Activated CD8-positive, alpha-beta T cell treated with anti-CD3 and anti-CD28 coated beads, Interleukin-2, amount 10 ng/mL, durations not matched to agents 7 days and 5 days (primary cell): ENCODE measurements at regions not wholly inside any gene's neighbourhood (a gene's known extent, or its start where the extent isn't known, plus 50 kb on each side); places are given as distances from the start of the nearest gene placed in this dataset.

Experiments
- ATAC-seq: fragments of 150-1000 bp; cut with Tn5 transposase; one replicate; pipeline ENCODE4 v1.10.0; 2021; ENCODE audit warnings: moderate library complexity
- CTCF ChIA-PET: fragments of 350-600 bp; sonication (Branson Sonifier 250); formaldehyde crosslinking; loops from one replicate; lab custom pipeline; 2021; ENCODE audit warnings: antibody characterized with exemption; lab: Charles Lee
- POLR2A ChIA-PET: fragments of 350-600 bp; sonication (Branson Sonifier 250); formaldehyde crosslinking; loops from one replicate; lab custom pipeline; 2021; ENCODE audit warnings: antibody characterized with exemption; lab: Charles Lee
- DNase-seq: peaks from one replicate; pipeline ENCODE4 v3.0.0-alpha.2; 2020
- H3K27ac Mint-ChIP-seq: one replicate; pipeline ENCODE4 v1.8.0; 2021; ENCODE audit warnings: mild to moderate bottlenecking, mixed read lengths
- H3K27me3 Mint-ChIP-seq: one replicate; pipeline ENCODE4 v1.8.0; 2021; ENCODE audit warnings: low read depth, mixed read lengths
- H3K36me3 Mint-ChIP-seq: one replicate; pipeline ENCODE4 v1.8.0; 2021; ENCODE audit warnings: low read depth, mixed read lengths
- H3K4me1 Mint-ChIP-seq: one replicate; pipeline ENCODE4 v1.8.0; 2021; ENCODE audit warnings: low read depth, mixed read lengths
- H3K4me3 Mint-ChIP-seq: one replicate; pipeline ENCODE4 v1.8.0; 2021; ENCODE audit warnings: mild to moderate bottlenecking, mixed read lengths
- H3K9me3 Mint-ChIP-seq: one replicate; pipeline ENCODE4 v1.8.0; 2022; ENCODE audit warnings: mixed read lengths; ENCODE audit not compliant: insufficient read depth

DNA sequence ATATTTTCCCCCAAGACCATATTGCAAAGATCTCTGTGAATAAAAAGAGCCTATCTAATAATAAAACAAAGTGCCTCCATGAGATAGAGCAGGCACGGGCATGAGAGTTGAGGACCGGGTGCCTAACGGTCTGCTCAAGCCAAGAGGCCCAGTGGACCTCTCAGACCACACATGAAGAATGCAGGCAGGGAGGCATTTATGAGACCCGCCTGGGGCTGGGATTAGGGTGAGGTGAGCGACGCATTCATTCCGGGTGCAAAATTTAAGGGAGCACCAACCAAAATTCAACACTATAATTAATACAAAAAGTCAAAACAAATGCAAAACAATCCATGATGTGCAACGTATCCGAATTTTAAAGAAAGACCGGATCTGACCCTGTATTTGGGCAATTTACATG lies 108.5 kb downstream of the MAF start:
- POLR2A ChIA-PET = no interaction called here

DNA sequence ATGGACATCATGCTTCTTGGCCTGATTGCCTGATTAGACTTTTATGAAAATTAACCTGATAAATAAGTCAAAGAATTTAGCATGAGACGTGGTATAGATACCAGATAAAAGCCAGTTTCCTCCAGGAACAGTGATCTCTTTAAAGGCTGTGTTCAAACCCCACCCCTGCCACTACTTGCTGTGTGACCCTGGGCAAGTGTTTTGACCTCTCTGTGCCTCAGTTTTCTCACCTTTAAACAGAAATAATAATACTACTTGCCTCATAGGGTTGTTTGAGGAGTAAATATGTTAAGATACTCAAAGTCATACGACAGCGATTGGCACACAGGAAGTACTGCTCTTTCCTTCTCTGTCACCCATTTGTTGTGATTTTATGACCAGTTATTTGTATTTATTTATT lies 115.5 kb downstream of the MAF start:
- no peaks in the 10 kb centered on the region for H3K36me3 Mint-ChIP-seq
- DNase-seq (no peak), ATAC-seq (no peak)
- H3K27me3 Mint-ChIP-seq = peaks cover 12% of the 10 kb centered on the region
- H3K27ac Mint-ChIP-seq = no peak overlapping the region
- H3K4me1 Mint-ChIP-seq = no peaks in the 10 kb centered on the region
- ChIA-PET POLR2A (no interaction called here), CTCF (no interaction called here)
- no peaks in the 10 kb centered on the region for H3K9me3 Mint-ChIP-seq
- no peak overlapping the region for H3K4me3 Mint-ChIP-seq

More for the DNA sequence above, 108.5 kb downstream of the MAF start:
- H3K4me3 Mint-ChIP-seq = no peak overlapping the region
- ATAC-seq = no peak
- CTCF ChIA-PET = no interaction called here
- no peak overlapping the region for H3K27ac Mint-ChIP-seq
- H3K4me1 Mint-ChIP-seq = no peaks in the 10 kb centered on the region
- no peaks in the 10 kb centered on the region for H3K9me3 Mint-ChIP-seq
- DNase-seq = no peak
- H3K36me3 Mint-ChIP-seq = no peaks in the 10 kb centered on the region
- peaks cover 7% of the 10 kb centered on the region for H3K27me3 Mint-ChIP-seq

DNA sequence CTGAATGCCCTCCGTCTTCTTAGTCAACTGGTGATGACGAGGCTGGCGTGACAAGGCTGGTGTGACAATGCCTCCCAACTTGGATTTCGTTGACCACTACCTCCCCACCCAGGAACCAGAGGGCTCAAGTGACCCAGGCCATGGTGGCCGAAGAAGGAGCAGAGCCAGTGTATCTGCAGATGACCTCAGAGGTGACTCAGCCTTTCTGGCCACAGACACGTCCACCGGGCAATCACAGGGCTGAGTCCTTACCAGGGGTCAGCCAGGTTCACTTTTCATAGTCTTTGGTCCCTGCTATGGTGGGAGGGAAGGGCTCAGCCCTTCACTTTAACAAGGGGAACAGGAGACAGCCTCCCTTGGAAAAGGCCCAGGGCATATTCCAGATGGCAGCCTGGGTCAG lies 116.3 kb downstream of the MAF start:
- Mint-ChIP-seq H3K36me3 (no peaks in the 10 kb centered on the region), H3K9me3 (no peaks in the 10 kb centered on the region), H3K27me3 (peaks cover 8% of the 10 kb centered on the region), H3K27ac (no peak overlapping the region), H3K4me1 (no peaks in the 10 kb centered on the region), H3K4me3 (no peak overlapping the region)
- DNase-seq (no peak), ATAC-seq (no peak)
- ChIA-PET POLR2A (no interaction called here), CTCF (no interaction called here)

DNA sequence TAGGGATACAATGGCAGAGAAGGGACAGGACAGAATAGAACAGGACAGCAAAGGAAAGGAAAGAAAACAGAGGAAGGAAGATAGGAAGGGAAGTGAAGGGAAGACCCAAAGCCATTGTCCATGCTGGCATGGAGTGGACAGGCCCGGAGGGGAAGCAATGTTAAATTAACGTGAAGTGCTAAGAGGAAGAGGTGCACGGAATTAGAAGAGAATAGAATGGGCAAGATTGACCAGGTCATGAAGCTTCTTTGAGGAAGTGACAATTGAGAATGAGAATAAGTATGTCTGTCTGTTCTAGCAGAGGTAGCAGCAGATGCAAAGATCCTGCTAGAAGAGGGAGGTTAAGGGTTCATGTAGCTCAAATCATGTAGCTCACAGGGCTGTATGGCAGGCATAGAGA lies 117.2 kb downstream of the MAF start:
- Mint-ChIP-seq H3K27me3 (peaks cover 5% of the 10 kb centered on the region), H3K36me3 (no peaks in the 10 kb centered on the region), H3K9me3 (no peaks in the 10 kb centered on the region), H3K27ac (no peak overlapping the region), H3K4me1 (no peaks in the 10 kb centered on the region), H3K4me3 (no peak overlapping the region)
- ChIA-PET CTCF (no interaction called here), POLR2A (no interaction called here)
- ATAC-seq (no peak), DNase-seq (no peak)

DNA sequence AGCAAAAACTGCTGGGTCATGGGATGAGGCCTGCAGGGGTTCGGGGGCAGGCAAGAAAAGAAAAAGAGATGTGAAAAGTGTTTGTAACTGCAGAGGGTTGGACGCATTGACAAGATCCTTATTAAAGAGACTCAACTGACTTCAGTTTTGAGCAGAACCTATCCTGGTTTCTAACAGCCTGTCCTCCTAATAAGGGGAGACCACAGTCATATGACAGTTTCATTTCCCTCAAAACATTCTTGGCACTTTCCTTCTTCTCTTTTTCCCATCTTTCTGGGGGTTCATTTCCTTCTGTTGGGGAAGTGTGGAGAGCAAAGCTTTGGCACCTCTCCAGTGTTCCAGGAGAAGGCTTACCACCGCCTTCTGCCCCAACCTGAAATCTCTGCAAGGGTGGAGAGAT lies 118.5 kb downstream of the MAF start:
- no peaks in the 10 kb centered on the region for H3K9me3 Mint-ChIP-seq
- peaks cover 5% of the 10 kb centered on the region for H3K27me3 Mint-ChIP-seq
- no peak for ATAC-seq
- H3K4me3 Mint-ChIP-seq = no peak overlapping the region
- H3K4me1 Mint-ChIP-seq = no peaks in the 10 kb centered on the region
- POLR2A ChIA-PET = no interaction called here
- no peak overlapping the region for H3K27ac Mint-ChIP-seq
- no peak for DNase-seq
- CTCF ChIA-PET = no interaction called here
- H3K36me3 Mint-ChIP-seq = no peaks in the 10 kb centered on the region

DNA sequence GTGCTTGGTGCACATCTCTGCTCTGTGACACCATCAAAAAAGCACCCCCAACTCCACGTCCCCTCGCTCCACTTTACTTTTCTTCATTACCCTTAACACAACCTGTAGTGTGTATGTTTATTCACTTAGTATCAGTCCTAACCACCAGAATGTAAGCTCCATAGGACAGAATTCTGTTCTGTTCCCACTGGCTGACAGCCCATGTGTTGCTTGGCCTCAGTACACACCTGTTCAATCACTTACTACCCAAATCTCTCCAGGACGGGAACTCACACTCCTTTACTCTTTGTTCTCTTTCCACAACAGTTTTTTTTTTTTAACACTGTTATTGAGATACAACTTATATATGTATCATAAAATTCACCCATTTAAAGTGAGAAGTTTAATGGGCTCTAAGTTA lies 119.6 kb downstream of the MAF start:
- ChIA-PET CTCF (no interaction called here), POLR2A (no interaction called here)
- H3K27ac Mint-ChIP-seq = no peak overlapping the region
- no peak for ATAC-seq
- DNase-seq = no peak
- no peaks in the 10 kb centered on the region for H3K4me1 Mint-ChIP-seq
- no peak overlapping the region for H3K4me3 Mint-ChIP-seq
- H3K36me3 Mint-ChIP-seq = no peaks in the 10 kb centered on the region
- H3K9me3 Mint-ChIP-seq = no peaks in the 10 kb centered on the region
- peaks cover 6% of the 10 kb centered on the region for H3K27me3 Mint-ChIP-seq

DNA sequence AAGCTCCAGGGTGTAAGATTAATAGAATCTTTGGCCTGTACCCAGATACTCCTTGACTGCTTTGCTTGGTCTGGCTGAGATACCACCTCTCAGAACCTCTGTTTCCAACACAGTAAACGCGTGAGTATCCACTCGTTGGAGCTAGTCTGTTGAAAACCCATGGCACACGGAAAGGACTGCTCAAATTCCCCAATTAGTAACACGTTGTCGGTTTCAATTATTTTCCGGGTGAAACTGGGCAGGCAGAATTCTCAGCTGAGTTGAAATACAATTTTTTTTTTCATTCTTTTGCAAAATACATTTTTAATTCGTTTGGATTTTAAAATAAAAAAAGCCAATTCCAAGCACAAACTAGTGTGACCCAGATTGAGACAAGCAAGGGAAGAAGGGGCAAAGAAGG lies 120.5 kb downstream of the MAF start:
- no peak for DNase-seq
- H3K36me3 Mint-ChIP-seq = no peaks in the 10 kb centered on the region
- CTCF ChIA-PET = no interaction called here
- H3K27ac Mint-ChIP-seq = no peak overlapping the region
- H3K9me3 Mint-ChIP-seq = no peaks in the 10 kb centered on the region
- no peak for ATAC-seq
- H3K27me3 Mint-ChIP-seq = peaks cover 6% of the 10 kb centered on the region
- POLR2A ChIA-PET = no interaction called here
- no peak overlapping the region for H3K4me3 Mint-ChIP-seq
- no peaks in the 10 kb centered on the region for H3K4me1 Mint-ChIP-seq

DNA sequence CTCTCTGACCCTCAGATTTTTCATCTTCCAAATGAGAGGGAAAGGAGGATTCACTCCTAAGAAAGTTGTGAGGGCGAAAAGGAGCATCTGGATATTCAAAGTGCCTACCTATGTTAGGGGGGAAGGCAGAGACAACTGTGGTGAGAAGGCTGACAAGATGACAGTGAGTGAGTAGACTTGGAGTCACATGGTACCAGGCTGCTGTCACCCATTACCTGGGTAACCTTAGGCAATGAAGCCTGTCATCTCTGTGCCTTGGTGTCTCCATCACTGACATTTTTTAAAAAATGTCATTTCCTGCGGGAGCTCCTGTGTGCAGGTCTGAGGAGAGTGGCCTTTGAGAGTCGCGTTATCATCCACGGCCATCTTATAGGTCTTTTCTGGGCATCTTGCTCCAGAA lies 124.0 kb downstream of the MAF start:
- H3K36me3 Mint-ChIP-seq = no peaks in the 10 kb centered on the region
- peaks cover 5% of the 10 kb centered on the region for H3K27me3 Mint-ChIP-seq
- no peaks in the 10 kb centered on the region for H3K9me3 Mint-ChIP-seq
- ChIA-PET POLR2A (no interaction called here), CTCF (no interaction called here)
- H3K4me1 Mint-ChIP-seq = no peaks in the 10 kb centered on the region
- ATAC-seq = no peak
- no peak overlapping the region for H3K4me3 Mint-ChIP-seq
- no peak overlapping the region for H3K27ac Mint-ChIP-seq
- DNase-seq = no peak

DNA sequence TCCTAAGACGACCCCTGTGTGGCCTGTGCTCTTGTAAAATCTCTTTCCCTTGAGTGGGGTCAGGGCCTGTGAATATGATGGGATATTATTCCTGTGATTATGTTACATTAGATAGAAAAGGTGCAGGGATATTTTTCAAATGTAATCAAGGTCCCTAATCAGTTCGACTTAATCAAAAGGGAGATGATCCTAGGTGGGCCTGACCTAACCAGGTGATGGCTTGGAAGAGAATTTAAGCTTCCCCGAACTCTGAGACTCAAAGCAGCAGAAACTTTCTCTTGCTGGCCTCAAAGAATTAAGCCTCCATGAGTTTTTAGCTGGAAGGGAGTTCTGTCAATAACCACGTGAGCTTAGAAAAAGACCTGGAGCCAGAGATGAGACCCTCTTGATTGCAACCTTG lies 124.7 kb downstream of the MAF start:
- no peak overlapping the region for H3K4me3 Mint-ChIP-seq
- no peak overlapping the region for H3K27ac Mint-ChIP-seq
- no peaks in the 10 kb centered on the region for H3K36me3 Mint-ChIP-seq
- no peaks in the 10 kb centered on the region for H3K4me1 Mint-ChIP-seq
- ChIA-PET POLR2A (no interaction called here), CTCF (no interaction called here)
- ATAC-seq = no peak
- no peaks in the 10 kb centered on the region for H3K9me3 Mint-ChIP-seq
- peaks cover 1% of the 10 kb centered on the region for H3K27me3 Mint-ChIP-seq
- no peak for DNase-seq

DNA sequence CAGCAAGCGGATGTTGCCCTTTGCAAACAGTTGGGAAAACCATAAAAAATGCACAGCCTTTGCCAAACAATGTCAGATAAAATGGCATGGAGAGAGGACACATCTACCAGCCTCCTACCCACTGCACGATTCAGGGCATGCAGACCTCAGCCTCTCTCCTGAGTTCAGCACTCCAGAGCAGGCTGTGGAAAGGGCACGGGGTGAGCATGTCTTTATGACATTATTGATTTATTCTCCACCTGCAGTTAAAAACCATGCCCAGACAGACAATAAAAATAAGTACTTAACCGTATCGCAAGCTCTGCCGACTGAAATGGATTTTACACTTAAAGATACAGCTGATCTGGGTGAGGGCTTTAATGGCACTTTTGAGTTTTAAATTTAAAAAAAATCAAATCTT lies 127.1 kb downstream of the MAF start:
- Mint-ChIP-seq H3K4me3 (no peak overlapping the region), H3K27me3 (peaks cover 1% of the 10 kb centered on the region), H3K36me3 (no peaks in the 10 kb centered on the region), H3K9me3 (no peaks in the 10 kb centered on the region), H3K4me1 (no peaks in the 10 kb centered on the region), H3K27ac (no peak overlapping the region)
- no peak for ATAC-seq
- ChIA-PET POLR2A (no interaction called here), CTCF (no interaction called here)
- DNase-seq = no peak

DNA sequence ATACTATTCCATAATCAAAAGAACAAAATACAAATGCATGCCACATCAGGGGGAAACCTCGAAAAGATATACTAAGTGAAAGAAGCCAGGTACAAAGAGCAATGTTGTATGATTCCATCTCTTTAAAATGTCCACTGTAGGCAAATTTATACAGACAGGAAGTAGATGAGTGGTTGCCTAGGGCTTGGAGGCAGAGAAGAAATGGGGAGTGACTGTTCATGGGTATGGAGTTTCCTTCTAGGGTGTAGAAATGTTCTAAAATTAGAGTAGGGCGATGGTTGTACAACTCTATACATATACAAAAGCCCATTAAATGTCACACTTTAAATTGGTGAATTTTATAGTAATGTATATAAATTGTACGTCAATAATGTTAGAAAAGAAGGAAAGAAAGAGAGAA lies 128.1 kb downstream of the MAF start:
- H3K36me3 Mint-ChIP-seq = no peaks in the 10 kb centered on the region
- DNase-seq (no peak), ATAC-seq (no peak)
- POLR2A ChIA-PET = no interaction called here
- CTCF ChIA-PET = no interaction called here
- H3K4me3 Mint-ChIP-seq = no peak overlapping the region
- no peak overlapping the region for H3K27ac Mint-ChIP-seq
- H3K27me3 Mint-ChIP-seq = peaks cover 1% of the 10 kb centered on the region
- H3K4me1 Mint-ChIP-seq = no peaks in the 10 kb centered on the region
- H3K9me3 Mint-ChIP-seq = no peaks in the 10 kb centered on the region

DNA sequence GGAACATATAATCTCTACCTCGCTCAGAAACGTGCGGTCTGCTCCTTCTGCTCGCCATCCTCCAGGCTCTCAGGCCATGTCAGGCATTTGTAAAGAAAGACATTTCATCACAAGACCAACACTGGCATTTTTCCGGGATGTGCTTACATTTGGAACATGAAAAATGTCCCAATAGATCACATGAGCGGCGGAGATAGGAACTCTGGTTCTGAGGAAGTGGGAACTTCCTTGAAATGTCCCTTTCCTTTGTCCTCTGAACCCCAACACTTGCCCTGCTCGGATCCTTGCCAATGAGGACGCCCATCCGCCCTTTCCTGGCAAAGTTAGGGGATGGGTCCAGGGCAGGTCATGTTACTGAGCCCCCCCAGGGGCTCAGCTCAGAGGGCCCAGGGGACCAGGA lies 130.5 kb downstream of the MAF start:
- H3K9me3 Mint-ChIP-seq = no peaks in the 10 kb centered on the region
- H3K36me3 Mint-ChIP-seq = no peaks in the 10 kb centered on the region
- ChIA-PET POLR2A (no interaction called here), CTCF (no interaction called here)
- H3K4me3 Mint-ChIP-seq = no peak overlapping the region
- H3K27ac Mint-ChIP-seq = no peak overlapping the region
- no peak for ATAC-seq
- no peak for DNase-seq
- no peaks in the 10 kb centered on the region for H3K4me1 Mint-ChIP-seq
- no peaks in the 10 kb centered on the region for H3K27me3 Mint-ChIP-seq

DNA sequence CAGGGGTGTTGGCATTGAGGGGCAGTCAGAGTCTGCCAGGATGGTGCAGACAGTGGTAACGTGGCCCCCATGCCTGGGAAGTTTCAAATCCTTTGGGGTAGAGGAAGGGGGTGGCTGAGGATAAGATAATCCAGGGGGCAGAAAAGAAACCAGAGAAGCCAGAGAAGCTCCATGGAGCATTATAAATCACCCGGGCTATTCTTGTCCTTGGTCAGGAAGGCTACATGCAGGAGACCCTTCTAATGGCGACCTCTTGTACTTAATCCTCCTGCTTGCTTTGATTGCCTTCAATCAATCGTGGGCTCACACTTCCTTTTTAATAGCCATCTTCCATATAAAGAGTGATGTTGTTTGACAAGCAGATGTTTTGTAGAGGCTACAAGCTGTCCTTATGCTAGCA lies 131.9 kb downstream of the MAF start:
- ChIA-PET CTCF (no interaction called here), POLR2A (no interaction called here)
- no peak for ATAC-seq
- DNase-seq = no peak
- H3K27ac Mint-ChIP-seq = no peak overlapping the region
- no peaks in the 10 kb centered on the region for H3K9me3 Mint-ChIP-seq
- no peak overlapping the region for H3K4me3 Mint-ChIP-seq
- no peaks in the 10 kb centered on the region for H3K4me1 Mint-ChIP-seq
- no peaks in the 10 kb centered on the region for H3K36me3 Mint-ChIP-seq
- H3K27me3 Mint-ChIP-seq = no peaks in the 10 kb centered on the region
